GM18519 (cell line): ENCODE measurements at regions not wholly inside any gene's neighbourhood (a gene's known extent, or its start where the extent isn't known, plus 50 kb on each side); places are given as distances from the start of the nearest gene placed in this dataset.

Experiments
- ATAC-seq: cut with Tn5 transposase; IDR thresholded peaks from one replicate; pipeline ENCODE4 v1.9.1; 2021; ENCODE audit warnings: mild to moderate bottlenecking, moderate library complexity; ENCODE audit not compliant: unreplicated experiment, low FRiP score

- ATAC-seq: no peak
These were observed 354.1 kb upstream of the TNRC6C start for GRCh38 chr17:77604301-77604972.

GRCh38 chr17:77604973-77605313 is 353.6 kb upstream of the TNRC6C start:
- no peak for ATAC-seq

DNA sequence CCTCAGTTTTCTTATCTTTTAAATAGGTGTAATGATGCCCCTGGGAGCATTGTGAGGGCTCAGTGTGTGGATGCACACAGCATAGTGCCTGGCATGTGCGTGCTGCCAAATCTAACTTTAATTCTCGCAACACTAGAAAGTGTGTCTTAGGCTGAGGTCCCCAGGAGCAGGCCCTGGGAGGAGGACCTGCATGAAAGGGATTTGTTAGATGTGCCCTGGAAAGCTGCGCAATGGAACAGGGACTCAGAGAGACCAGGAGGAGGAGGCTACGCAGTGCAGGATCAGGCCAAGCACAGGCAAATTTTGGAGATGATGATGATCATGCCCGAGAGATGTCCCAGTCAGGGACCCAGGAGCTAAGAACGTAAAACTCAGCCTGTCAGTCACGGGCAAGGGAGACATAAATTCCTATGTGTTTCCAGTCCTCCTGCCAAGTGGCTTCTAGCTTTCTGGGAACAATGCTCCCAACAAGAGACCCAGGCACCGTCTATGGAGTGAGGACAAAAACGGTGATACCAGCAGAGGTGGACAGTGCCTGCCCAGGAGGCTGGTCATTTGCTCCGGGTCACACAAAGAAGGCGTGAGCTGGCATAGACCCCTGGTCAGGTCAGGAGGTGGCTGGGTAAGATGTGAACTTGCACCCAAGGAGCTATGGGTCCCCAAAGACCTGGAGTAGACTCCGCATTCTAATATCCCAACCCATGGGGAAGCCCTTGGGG is 352.2 kb upstream of the TNRC6C start:
- no peak for ATAC-seq

DNA sequence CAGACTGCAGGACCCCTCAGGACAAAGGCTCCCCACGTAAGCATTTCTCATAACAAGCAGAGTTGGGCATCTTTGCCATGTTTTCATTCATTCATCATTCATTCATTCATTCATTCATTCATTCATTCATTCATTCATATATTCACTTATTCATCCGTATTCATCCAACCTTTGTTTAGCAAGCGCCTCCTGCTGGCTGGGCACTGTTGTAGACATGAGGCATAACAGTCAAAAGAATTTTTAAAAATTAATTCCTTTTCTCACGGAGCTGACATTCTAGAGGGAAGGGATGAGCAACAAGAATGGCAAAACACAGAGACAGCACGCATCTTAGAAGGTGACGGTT is 351.7 kb upstream of the TNRC6C start:
- no peak for ATAC-seq

DNA sequence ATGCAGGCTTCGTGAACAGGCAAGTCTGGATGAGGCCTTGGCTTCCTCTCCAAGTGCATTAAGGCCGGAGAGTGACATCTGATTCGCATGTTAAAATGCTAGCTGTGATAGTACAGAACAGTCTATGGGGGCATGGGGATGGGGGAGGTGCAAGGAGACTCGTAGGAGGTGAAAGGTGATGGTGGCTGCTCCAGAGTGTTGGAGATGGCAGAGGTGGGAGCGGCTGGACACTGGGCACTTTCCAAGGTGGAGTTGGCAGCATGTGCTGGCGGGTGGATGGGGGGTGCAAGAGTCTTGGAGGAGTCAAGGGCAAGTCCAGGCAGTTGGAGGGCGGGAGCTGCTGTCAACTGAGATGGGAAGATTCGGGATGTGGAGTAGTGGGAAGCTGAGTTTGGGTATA is 350.9 kb upstream of the TNRC6C start:
- ATAC-seq: no peak

GRCh38 chr17:77608431-77608830 is 350.1 kb upstream of the TNRC6C start:
- ATAC-seq: no peak

DNA sequence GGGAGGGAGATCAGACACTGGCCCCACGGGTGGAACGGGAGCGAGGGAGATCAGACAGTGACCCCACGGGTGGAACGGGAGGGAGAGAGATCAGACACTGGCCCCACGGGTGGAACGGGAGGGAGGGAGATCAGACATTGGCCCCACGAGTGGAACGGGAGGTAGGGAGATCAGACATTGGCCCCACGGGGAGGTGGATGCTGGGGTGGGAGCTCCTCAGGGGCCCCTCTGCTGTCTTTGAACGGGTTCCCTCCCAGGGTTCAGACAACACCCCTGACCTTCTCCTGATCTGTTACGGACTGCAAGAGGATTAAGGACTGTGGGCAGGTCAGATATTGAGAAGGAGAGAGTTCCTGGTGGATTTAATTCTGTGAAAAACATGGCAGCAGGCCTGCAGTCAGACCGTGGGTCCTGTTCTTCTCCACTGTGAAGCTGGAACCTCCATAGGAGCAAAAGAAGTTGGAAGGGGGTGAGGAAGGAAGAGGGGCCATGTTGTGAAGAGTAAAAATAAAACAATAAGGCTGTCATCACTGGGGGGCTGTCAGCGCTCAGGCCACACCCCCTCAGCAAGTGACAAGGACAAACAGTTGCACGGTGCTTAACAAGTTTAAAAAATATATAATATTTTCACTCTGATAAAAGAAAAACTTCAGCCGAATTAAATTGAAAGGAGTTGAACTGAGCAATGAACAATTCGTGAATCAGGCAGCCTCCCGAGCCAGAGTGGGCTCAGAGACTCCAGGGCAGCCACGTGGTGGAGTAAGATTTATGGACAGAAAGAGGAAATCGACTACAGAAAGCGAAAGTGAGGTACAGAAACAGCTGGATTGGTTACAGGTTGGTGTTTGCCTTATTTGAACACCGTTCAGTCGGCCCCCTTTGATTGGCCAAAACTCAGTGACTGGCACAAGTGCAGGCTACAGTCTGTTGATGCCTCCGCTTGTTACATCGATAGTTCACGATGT is 348.7 kb upstream of the TNRC6C start:
- no peak for ATAC-seq

GRCh38 chr17:77610518-77610893 is 348.0 kb upstream of the TNRC6C start:
- no peak for ATAC-seq

DNA sequence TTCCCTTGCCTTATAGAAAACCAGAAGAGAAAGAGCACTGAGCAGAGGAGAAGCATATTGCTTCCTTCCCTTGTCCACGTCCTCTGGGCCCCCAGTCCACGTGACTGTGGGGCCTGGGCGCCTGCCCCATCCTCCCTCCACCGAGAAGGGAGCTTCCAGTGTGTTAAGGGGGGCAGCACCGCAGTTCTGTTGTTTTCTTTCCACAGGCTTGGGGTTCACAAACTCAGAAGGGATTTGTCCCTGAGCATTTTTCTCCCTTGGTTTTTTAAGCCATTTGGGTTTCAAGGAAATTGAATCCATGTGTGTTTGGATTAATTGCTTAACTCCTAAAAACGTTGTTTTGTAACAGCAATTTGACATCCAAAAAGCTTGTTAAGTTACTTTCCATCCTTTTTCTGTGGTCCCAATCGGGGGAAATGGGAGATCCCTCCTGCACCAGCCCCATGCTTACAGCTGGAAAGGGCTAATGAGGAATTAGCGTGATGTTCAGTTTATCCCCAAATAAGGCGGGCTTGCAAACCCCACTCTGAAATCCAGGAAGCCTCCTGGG is 347.5 kb upstream of the TNRC6C start:
- ATAC-seq: no peak

GRCh38 chr17:77611791-77612502 is 346.6 kb upstream of the TNRC6C start:
- no peak for ATAC-seq

- ATAC-seq: no peak
These were observed 345.3 kb upstream of the TNRC6C start for GRCh38 chr17:77613218-77613617.

DNA sequence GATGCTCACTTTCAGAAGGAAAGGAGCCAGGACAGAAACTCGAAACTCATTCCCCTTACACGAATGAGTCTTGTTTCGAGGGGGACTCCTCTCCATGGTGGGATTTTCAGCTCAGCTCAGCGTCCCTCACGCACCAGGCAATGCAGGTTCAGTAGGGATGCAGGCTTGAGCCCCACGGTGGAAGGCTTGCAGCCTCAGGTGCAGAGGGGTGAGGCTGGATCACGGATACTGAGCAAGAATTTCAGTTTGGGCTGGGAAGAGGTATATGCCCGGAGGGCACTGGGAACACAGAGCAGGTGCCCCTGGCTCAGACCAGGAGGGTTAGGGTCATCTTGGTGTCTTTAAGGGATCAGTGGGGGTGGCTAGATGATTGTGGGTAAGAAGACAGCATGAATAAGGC is 344.9 kb upstream of the TNRC6C start:
- ATAC-seq: no peak

- no peak for ATAC-seq
These were observed 342.7 kb upstream of the TNRC6C start for GRCh38 chr17:77615703-77616253.

DNA sequence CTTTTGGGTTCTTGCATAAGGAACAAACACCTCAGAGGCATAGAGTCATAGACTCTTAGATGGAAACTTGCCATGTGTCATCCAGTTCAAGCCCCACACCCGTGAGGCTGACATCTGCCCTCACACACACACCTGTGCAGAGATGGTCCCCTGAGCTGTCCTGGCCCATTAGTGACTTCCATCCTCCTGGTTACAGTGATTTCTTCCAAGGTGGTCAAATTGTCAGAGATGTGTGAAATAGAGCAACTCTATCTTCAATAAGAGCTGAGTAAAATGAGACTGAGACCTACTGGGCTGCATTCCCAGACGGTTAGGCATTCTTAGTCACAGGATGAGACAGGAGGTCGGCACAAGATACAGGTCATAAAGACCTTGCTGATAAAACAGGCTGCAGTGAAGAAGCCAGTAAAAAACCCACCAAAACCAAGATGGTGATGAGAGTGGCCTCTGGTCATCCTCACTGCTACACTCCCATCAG is 342.2 kb upstream of the TNRC6C start:
- no peak for ATAC-seq

- ATAC-seq: no peak
These were observed 341.0 kb upstream of the TNRC6C start for GRCh38 chr17:77617516-77617915.

GRCh38 chr17:77618173-77618572 is 340.3 kb upstream of the TNRC6C start:
- no peak for ATAC-seq

DNA sequence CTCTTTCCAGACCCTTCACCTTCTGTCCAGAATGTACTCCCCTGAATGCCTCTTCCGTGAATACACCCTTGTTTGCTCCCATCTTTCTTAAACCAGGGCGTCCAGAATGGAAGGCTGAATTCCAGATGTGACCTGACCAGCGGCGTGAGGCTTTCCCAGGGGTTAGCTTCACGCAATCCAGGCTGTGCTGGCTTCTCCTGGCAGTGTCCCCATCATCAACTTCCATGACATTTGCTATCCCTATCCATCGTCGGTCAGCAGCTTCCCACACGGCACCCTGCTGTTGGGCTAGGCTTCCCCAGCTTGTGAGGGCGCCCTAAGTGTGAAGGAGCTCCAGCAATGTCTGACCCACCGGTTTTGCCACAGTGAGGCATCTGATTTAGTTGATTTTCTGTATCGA is 339.8 kb upstream of the TNRC6C start:
- no peak for ATAC-seq

DNA sequence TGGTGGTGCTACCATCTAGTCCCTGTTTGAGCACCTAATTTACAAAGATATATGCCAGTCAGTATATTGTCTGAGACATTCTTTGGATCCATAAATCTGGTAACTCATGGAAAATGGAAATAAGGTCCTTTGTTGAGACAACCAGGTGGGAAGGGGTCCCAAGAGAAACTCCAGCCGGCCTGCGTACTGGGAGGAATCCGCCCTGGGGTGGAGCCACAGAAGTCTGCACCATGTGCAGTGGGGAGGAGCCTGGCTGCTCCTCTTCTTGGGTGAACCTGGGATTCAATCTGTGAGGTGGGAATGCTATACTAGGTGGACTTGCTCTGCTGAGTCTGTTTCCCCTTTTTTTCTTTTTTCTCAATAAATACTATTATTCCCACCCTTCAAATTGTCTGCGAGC is 339.2 kb upstream of the TNRC6C start:
- ATAC-seq: no peak

- ATAC-seq: no peak
These were observed 338.7 kb upstream of the TNRC6C start for GRCh38 chr17:77619851-77620250.

GRCh38 chr17:77620282-77620681 is 338.2 kb upstream of the TNRC6C start:
- ATAC-seq: no peak
